ENCODE measurements at regions not wholly inside any gene's neighbourhood (a gene's known extent, or its start where the extent isn't known, plus 50 kb on each side); places are given as distances from the start of the nearest gene placed in this dataset.

GRCh38 chr5:58064801-58065200, 395.1 kb downstream of the PLK2 start:
- no peak for DNase-seq (ENCODE audit: low read depth, low spot score)
- no peak overlapping the region for H3K4me3 ChIP-seq (ENCODE audit: low read length)

- no peak overlapping the region for H3K4me3 ChIP-seq (ENCODE audit: low read length)
- DNase-seq (ENCODE audit: low read depth, low spot score) = no peak
Measured at GRCh38 chr5:58060996-58061395, 398.9 kb downstream of the PLK2 start.

GRCh38 chr5:58057324-58057723, 402.6 kb downstream of the PLK2 start:
- DNase-seq (ENCODE audit: low read depth, low spot score) = no peak
- no peak overlapping the region for H3K4me3 ChIP-seq (ENCODE audit: low read length)

- no peak overlapping the region for H3K4me3 ChIP-seq (ENCODE audit: low read length)
- no peak for DNase-seq (ENCODE audit: low read depth, low spot score)
Measured at GRCh38 chr5:58056546-58056945, 403.3 kb downstream of the PLK2 start.

GRCh38 chr5:58054018-58054417, 405.9 kb downstream of the PLK2 start:
- no peak for DNase-seq (ENCODE audit: low read depth, low spot score)
- H3K4me3 ChIP-seq (ENCODE audit: low read length) = no peak overlapping the region

- H3K4me3 ChIP-seq (ENCODE audit: low read length) = no peak overlapping the region
- DNase-seq (ENCODE audit: low read depth, low spot score) = no peak
Measured at GRCh38 chr5:58048954-58049353, 410.9 kb downstream of the PLK2 start.

- DNase-seq (ENCODE audit: low read depth, low spot score) = no peak
- no peak overlapping the region for H3K4me3 ChIP-seq (ENCODE audit: low read length)
Measured at GRCh38 chr5:58048185-58048925, 411.5 kb downstream of the PLK2 start.

- DNase-seq (ENCODE audit: low read depth, low spot score) = no peak
- no peak overlapping the region for H3K4me3 ChIP-seq (ENCODE audit: low read length)
Measured at GRCh38 chr5:58046371-58046770, 413.5 kb downstream of the PLK2 start.

GRCh38 chr5:58044166-58044565, 415.7 kb downstream of the PLK2 start:
- no peak for DNase-seq (ENCODE audit: low read depth, low spot score)
- no peak overlapping the region for H3K4me3 ChIP-seq (ENCODE audit: low read length)

GRCh38 chr5:58043032-58043945, 416.6 kb downstream of the PLK2 start:
- peak; percentile 52 for DNase-seq (ENCODE audit: low read depth, low spot score)
- H3K4me3 ChIP-seq (ENCODE audit: low read length) = no peak overlapping the region

- DNase-seq (ENCODE audit: low read depth, low spot score) = no peak
- no peak overlapping the region for H3K4me3 ChIP-seq (ENCODE audit: low read length)
Measured at GRCh38 chr5:58041884-58042283, 418.0 kb downstream of the PLK2 start.

GRCh38 chr5:58040846-58041245, 419.0 kb downstream of the PLK2 start:
- DNase-seq (ENCODE audit: low read depth, low spot score) = no peak

GRCh38 chr5:58040044-58040443, 419.8 kb downstream of the PLK2 start:
- DNase-seq (ENCODE audit: low read depth, low spot score) = no peak

More at GRCh38 chr5:58040846-58041245, 419.0 kb downstream of the PLK2 start:
- no peak overlapping the region for H3K4me3 ChIP-seq (ENCODE audit: low read length)

GRCh38 chr5:58037899-58038298, 422.0 kb downstream of the PLK2 start:
- H3K4me3 ChIP-seq (ENCODE audit: low read length) = no peak overlapping the region
- no peak for DNase-seq (ENCODE audit: low read depth, low spot score)

More at GRCh38 chr5:58040044-58040443, 419.8 kb downstream of the PLK2 start:
- H3K4me3 ChIP-seq (ENCODE audit: low read length) = no peak overlapping the region

GRCh38 chr5:58025809-58026208, 434.1 kb downstream of the PLK2 start:
- no peak overlapping the region for H3K4me3 ChIP-seq (ENCODE audit: low read length)
- no peak for DNase-seq (ENCODE audit: low read depth, low spot score)

- DNase-seq (ENCODE audit: low read depth, low spot score) = no peak
- H3K4me3 ChIP-seq (ENCODE audit: low read length) = no peak overlapping the region
Measured at GRCh38 chr5:58024151-58024550, 435.7 kb downstream of the PLK2 start.

GRCh38 chr5:58022055-58022454, 437.8 kb downstream of the PLK2 start:
- DNase-seq (ENCODE audit: low read depth, low spot score) = no peak
- H3K4me3 ChIP-seq (ENCODE audit: low read length) = no peak overlapping the region

GRCh38 chr5:58021466-58021865, 438.4 kb downstream of the PLK2 start:
- no peak for DNase-seq (ENCODE audit: low read depth, low spot score)
- H3K4me3 ChIP-seq (ENCODE audit: low read length) = no peak overlapping the region

- no peak for DNase-seq (ENCODE audit: low read depth, low spot score)
- no peak overlapping the region for H3K4me3 ChIP-seq (ENCODE audit: low read length)
Measured at GRCh38 chr5:58019614-58020013, 440.3 kb downstream of the PLK2 start.

GRCh38 chr5:58018016-58018415, 441.9 kb downstream of the PLK2 start:
- DNase-seq (ENCODE audit: low read depth, low spot score) = no peak
- H3K4me3 ChIP-seq (ENCODE audit: low read length) = no peak overlapping the region
